Adipocyte (in vitro differentiated cells): ENCODE measurements at regions not wholly inside any gene's neighbourhood (a gene's known extent, or its start where the extent isn't known, plus 50 kb on each side); places are given as distances from the start of the nearest gene placed in this dataset.

Experiments used
- DNase-seq: peaks from one replicate; pipeline ENCODE4 v3.0.0-alpha.2; 2015; ENCODE audit warnings: low read depth
- H3K27me3 ChIP-seq: replicated peaks from 2 replicates; pipeline ENCODE4 v1.7.0; 2013; ENCODE audit warnings: mild to moderate bottlenecking, low read length, moderate library complexity; ENCODE audit not compliant: control insufficient read depth, insufficient read depth
- H3K36me3 ChIP-seq: 2 replicates; pipeline ENCODE4 v1.7.0; 2013; ENCODE audit warnings: low read length, mild to moderate bottlenecking, moderate library complexity; ENCODE audit not compliant: control insufficient read depth, insufficient read depth, severe bottlenecking
- H3K4me1 ChIP-seq: 2 replicates; pipeline ENCODE4 v1.7.0; 2013; ENCODE audit warnings: mild to moderate bottlenecking, low read length, moderate library complexity; ENCODE audit not compliant: control insufficient read depth, insufficient read depth
- H3K4me3 ChIP-seq: 2 replicates; pipeline ENCODE4 v1.7.0; 2013; ENCODE audit warnings: mild to moderate bottlenecking, low read length, moderate library complexity
- H3K9ac ChIP-seq: 2 replicates; pipeline ENCODE4 v1.7.0; 2013; ENCODE audit warnings: mild to moderate bottlenecking, low read length, moderate library complexity
- H3K9me3 ChIP-seq: 2 replicates; pipeline ENCODE4 v1.7.0; 2013; ENCODE audit warnings: mild to moderate bottlenecking, low read length, moderate library complexity; ENCODE audit not compliant: control insufficient read depth

- peaks cover 44% of the 10 kb centered on the region for H3K4me1 ChIP-seq
- no peak overlapping the region for H3K4me3 ChIP-seq
These were observed 71.1 kb upstream of the UBL3 start for GRCh38 chr13:29921542-29921941.

GRCh38 chr13:29920025-29920643 is 69.7 kb upstream of the UBL3 start:
- no peak for DNase-seq
- Histone ChIP-seq H3K4me3 (no peak overlapping the region), H3K4me1 (peaks cover 34% of the 10 kb centered on the region), H3K9ac (no peak overlapping the region), H3K27me3 (no peaks in the 10 kb centered on the region), H3K36me3 (no peaks in the 10 kb centered on the region), H3K9me3 (no peaks in the 10 kb centered on the region)

More at GRCh38 chr13:29921542-29921941, 71.1 kb upstream of the UBL3 start:
- H3K27me3 ChIP-seq = no peaks in the 10 kb centered on the region
- H3K9ac ChIP-seq = no peak overlapping the region
- DNase-seq = no peak
- H3K9me3 ChIP-seq = no peaks in the 10 kb centered on the region
- H3K36me3 ChIP-seq = no peaks in the 10 kb centered on the region

GRCh38 chr13:29918845-29919244 is 68.4 kb upstream of the UBL3 start:
- Histone ChIP-seq H3K27me3 (no peaks in the 10 kb centered on the region), H3K9me3 (no peaks in the 10 kb centered on the region), H3K36me3 (no peaks in the 10 kb centered on the region), H3K9ac (no peak overlapping the region), H3K4me3 (no peak overlapping the region), H3K4me1 (peaks cover 21% of the 10 kb centered on the region)
- DNase-seq = peak; percentile 30

- Histone ChIP-seq H3K27me3 (no peaks in the 10 kb centered on the region), H3K4me1 (peaks cover 9% of the 10 kb centered on the region), H3K4me3 (no peak overlapping the region), H3K9ac (no peak overlapping the region), H3K9me3 (no peaks in the 10 kb centered on the region), H3K36me3 (no peaks in the 10 kb centered on the region)
- DNase-seq = no peak
These were observed 67.2 kb upstream of the UBL3 start for GRCh38 chr13:29917650-29918049.

- DNase-seq = no peak
- no peaks in the 10 kb centered on the region for H3K9me3 ChIP-seq
- H3K36me3 ChIP-seq = no peaks in the 10 kb centered on the region
- peaks cover 16% of the 10 kb centered on the region for H3K4me1 ChIP-seq
- no peaks in the 10 kb centered on the region for H3K27me3 ChIP-seq
- no peak overlapping the region for H3K4me3 ChIP-seq
- H3K9ac ChIP-seq = no peak overlapping the region
These were observed 64.2 kb upstream of the UBL3 start for GRCh38 chr13:29914581-29914980.

- Histone ChIP-seq H3K27me3 (no peaks in the 10 kb centered on the region), H3K36me3 (no peaks in the 10 kb centered on the region), H3K4me1 (peaks cover 27% of the 10 kb centered on the region), H3K9ac (no peak overlapping the region), H3K9me3 (no peaks in the 10 kb centered on the region), H3K4me3 (no peak overlapping the region)
- DNase-seq = no peak
These were observed 61.5 kb upstream of the UBL3 start for GRCh38 chr13:29911781-29912418.

- Histone ChIP-seq H3K9me3 (no peaks in the 10 kb centered on the region), H3K4me1 (peaks cover 30% of the 10 kb centered on the region), H3K36me3 (no peaks in the 10 kb centered on the region), H3K4me3 (no peak overlapping the region), H3K9ac (no peak overlapping the region), H3K27me3 (no peaks in the 10 kb centered on the region)
- DNase-seq = peak; percentile 60
These were observed 59.7 kb upstream of the UBL3 start for GRCh38 chr13:29909975-29910674.

GRCh38 chr13:29909081-29909730 is 58.8 kb upstream of the UBL3 start:
- Histone ChIP-seq H3K4me3 (no peak overlapping the region), H3K36me3 (no peaks in the 10 kb centered on the region), H3K27me3 (no peaks in the 10 kb centered on the region), H3K4me1 (peaks cover 30% of the 10 kb centered on the region), H3K9me3 (no peaks in the 10 kb centered on the region), H3K9ac (no peak overlapping the region)
- no peak for DNase-seq

- Histone ChIP-seq H3K4me1 (peaks cover 30% of the 10 kb centered on the region), H3K4me3 (no peak overlapping the region), H3K9me3 (no peaks in the 10 kb centered on the region), H3K36me3 (no peaks in the 10 kb centered on the region), H3K27me3 (no peaks in the 10 kb centered on the region), H3K9ac (no peak overlapping the region)
- DNase-seq = peak; percentile 77
These were observed 58.1 kb upstream of the UBL3 start for GRCh38 chr13:29908416-29909080.

GRCh38 chr13:29907670-29908069 is 57.3 kb upstream of the UBL3 start:
- no peak for DNase-seq
- Histone ChIP-seq H3K9me3 (no peaks in the 10 kb centered on the region), H3K4me1 (peaks cover 31% of the 10 kb centered on the region), H3K4me3 (no peak overlapping the region), H3K27me3 (no peaks in the 10 kb centered on the region), H3K9ac (no peak overlapping the region), H3K36me3 (no peaks in the 10 kb centered on the region)
